ENCODE measurements at regions not wholly inside any gene's neighbourhood (a gene's known extent, or its start where the extent isn't known, plus 50 kb on each side); places are given as distances from the start of the nearest gene placed in this dataset.

DNA sequence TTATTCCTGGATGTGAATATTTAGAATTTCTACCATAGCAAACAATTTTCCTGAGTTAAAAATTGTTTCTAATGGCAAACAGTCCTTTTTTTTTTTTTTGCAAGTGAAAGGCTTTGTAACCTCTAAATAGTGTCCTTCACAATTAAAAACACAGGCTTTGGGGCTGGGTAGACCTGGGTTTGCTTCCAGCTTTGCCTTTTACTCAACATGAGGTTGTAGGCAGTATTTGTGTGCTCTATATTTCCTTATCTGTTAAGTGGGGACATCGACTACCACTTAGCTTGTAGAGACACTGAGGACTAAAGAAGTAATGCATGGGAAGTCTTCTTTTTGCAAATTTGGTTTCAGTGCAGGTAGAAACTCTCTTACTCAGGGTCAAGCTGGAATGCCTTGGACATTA is 169.4 kb upstream of the GRB10 start:
- intact Hi-C loops (cut with micrococcal nuclease): no loop called here
- Mint-ChIP-seq H3K9me3 (no peaks in the 10 kb centered on the region), H3K4me3 (ENCODE audit: low read depth) (no peak overlapping the region), H3K4me1 (ENCODE audit: low read depth) (no peaks in the 10 kb centered on the region), H3K36me3 (ENCODE audit: low read depth) (no peaks in the 10 kb centered on the region), H3K27ac (no peak overlapping the region), H3K27me3 (ENCODE audit: low read depth) (peaks cover 5% of the 10 kb centered on the region)
- DNase-seq (ENCODE audit: low spot score): no peak

DNA sequence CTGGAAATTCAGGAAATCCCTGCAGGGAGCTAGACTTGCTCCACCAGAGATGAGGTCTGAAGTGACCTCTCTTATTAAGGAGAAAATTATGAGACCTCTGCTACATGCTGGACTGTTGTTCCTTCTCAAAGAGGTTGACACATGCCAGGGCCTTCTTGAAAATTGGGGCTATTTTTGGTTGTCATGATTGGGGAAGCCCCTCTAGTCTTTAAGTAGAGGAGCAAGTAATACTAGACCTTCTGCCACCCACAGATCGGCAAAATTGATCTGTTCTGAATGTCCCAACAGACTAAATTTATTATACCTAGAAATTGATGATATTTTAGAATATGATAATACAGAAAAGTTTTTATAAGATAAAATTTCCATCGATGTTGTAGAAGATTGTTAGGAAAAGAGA is 160.8 kb upstream of the GRB10 start:
- intact Hi-C loops (cut with micrococcal nuclease): no loop called here
- Mint-ChIP-seq H3K4me3 (ENCODE audit: low read depth) (no peak overlapping the region), H3K9me3 (no peaks in the 10 kb centered on the region), H3K36me3 (ENCODE audit: low read depth) (no peaks in the 10 kb centered on the region), H3K27ac (no peak overlapping the region), H3K4me1 (ENCODE audit: low read depth) (no peaks in the 10 kb centered on the region), H3K27me3 (ENCODE audit: low read depth) (peaks cover 9% of the 10 kb centered on the region)
- DNase-seq (ENCODE audit: low spot score): no peak

GRCh38 chr7:50941525-50941924 is 158.8 kb upstream of the GRB10 start:
- no peak overlapping the region for H3K4me3 Mint-ChIP-seq (ENCODE audit: low read depth)
- no peak overlapping the region for H3K27ac Mint-ChIP-seq
- H3K36me3 Mint-ChIP-seq (ENCODE audit: low read depth): no peaks in the 10 kb centered on the region
- intact Hi-C loops (cut with micrococcal nuclease): no loop called here
- no peak for DNase-seq (ENCODE audit: low spot score)
- no peaks in the 10 kb centered on the region for H3K9me3 Mint-ChIP-seq
- H3K4me1 Mint-ChIP-seq (ENCODE audit: low read depth): no peaks in the 10 kb centered on the region
- peaks cover 9% of the 10 kb centered on the region for H3K27me3 Mint-ChIP-seq (ENCODE audit: low read depth)

DNA sequence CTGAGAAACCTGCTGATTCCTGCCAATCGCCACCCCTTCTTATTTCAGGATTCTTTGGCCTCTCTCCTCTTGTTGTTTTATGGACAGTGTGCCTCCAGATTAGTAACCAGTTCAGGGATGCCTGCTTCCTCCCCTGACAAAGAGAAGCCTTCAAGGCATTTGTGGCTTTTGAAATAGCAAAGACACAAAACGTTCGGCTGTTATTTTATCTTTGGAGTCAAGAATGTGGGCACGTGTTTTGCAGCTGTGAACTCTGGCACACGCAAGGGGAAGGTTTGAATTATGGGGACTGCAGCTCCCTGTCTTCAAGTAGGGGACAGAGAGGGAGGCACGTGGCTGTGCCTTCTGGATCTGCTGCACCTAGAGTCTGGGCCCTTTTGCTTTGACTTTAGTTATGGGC is 157.9 kb upstream of the GRB10 start:
- H3K27ac Mint-ChIP-seq: no peak overlapping the region
- DNase-seq (ENCODE audit: low spot score): no peak
- H3K27me3 Mint-ChIP-seq (ENCODE audit: low read depth): peaks cover 16% of the 10 kb centered on the region
- no peak overlapping the region for H3K4me3 Mint-ChIP-seq (ENCODE audit: low read depth)
- H3K9me3 Mint-ChIP-seq: no peaks in the 10 kb centered on the region
- no peaks in the 10 kb centered on the region for H3K4me1 Mint-ChIP-seq (ENCODE audit: low read depth)
- no peaks in the 10 kb centered on the region for H3K36me3 Mint-ChIP-seq (ENCODE audit: low read depth)
- intact Hi-C loops (cut with micrococcal nuclease): no loop called here

DNA sequence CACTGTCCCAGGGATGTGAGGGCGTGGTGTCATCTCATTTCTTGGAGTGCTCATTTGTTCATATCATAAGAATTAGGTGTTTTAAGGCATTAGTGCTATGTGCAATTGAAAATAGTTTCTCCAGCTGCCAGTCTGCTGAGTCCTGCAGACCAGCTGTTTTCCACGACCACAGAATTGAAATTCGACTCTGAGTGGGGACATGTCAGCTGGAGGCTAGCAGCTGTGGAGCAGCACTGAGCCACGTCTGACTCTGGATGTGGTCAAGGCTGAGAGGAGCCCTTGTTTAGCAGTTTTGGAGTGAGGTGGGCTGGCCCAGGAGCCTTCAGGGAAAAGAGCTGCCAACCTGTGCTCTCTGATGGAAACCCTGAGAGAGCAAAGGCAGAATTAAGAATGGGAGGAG is 156.3 kb upstream of the GRB10 start:
- Mint-ChIP-seq H3K9me3 (no peaks in the 10 kb centered on the region), H3K4me3 (ENCODE audit: low read depth) (no peak overlapping the region), H3K4me1 (ENCODE audit: low read depth) (no peaks in the 10 kb centered on the region), H3K27me3 (ENCODE audit: low read depth) (peaks cover 22% of the 10 kb centered on the region), H3K27ac (no peak overlapping the region), H3K36me3 (ENCODE audit: low read depth) (no peaks in the 10 kb centered on the region)
- intact Hi-C loops (cut with micrococcal nuclease): no loop called here
- DNase-seq (ENCODE audit: low spot score): no peak

DNA sequence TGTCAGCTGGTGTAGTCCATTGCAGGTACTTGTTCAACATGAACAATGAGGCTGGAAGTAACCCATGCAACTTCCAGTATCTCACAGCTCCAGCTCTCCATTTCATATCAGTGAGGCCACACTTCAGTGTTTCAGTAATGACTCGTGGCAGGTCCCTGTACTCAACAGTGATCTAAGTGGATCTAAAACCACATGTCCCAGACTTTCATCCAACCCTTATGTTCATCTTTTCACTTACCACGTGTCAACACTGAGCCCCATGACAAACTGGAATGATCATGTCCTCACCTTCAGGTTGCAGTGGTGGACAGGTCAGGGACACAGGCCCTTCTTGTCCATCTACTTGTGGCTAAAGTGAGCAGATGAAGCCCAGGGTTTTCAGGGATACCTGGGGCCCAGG is 155.0 kb upstream of the GRB10 start:
- intact Hi-C loops (cut with micrococcal nuclease): no loop called here
- Mint-ChIP-seq H3K27me3 (ENCODE audit: low read depth) (peaks cover 32% of the 10 kb centered on the region), H3K4me1 (ENCODE audit: low read depth) (no peaks in the 10 kb centered on the region), H3K27ac (no peak overlapping the region), H3K36me3 (ENCODE audit: low read depth) (no peaks in the 10 kb centered on the region), H3K9me3 (no peaks in the 10 kb centered on the region), H3K4me3 (ENCODE audit: low read depth) (no peak overlapping the region)
- DNase-seq (ENCODE audit: low spot score): no peak

DNA sequence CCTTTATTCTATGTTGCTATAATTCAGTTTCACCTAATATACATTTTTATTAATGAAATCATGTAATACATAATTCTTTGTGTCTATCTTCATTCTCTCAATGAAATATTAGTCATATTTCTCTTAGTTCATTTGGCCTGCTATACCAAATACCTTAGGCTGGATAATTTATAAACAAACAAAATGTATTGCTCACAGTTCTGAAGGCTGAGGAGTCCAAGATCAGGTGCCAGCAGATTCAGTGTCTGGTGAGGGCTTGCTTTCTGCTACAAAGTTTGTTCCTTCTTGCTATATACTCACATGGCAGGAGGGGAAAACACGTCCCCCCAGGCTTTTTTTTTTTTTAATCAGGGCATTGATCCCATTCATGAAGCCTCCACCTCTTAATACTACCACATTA is 143.4 kb upstream of the GRB10 start:
- no peak for DNase-seq (ENCODE audit: low spot score)
- Mint-ChIP-seq H3K4me1 (ENCODE audit: low read depth) (no peaks in the 10 kb centered on the region), H3K27me3 (ENCODE audit: low read depth) (peaks cover 8% of the 10 kb centered on the region), H3K4me3 (ENCODE audit: low read depth) (no peak overlapping the region), H3K9me3 (no peaks in the 10 kb centered on the region), H3K27ac (no peak overlapping the region), H3K36me3 (ENCODE audit: low read depth) (no peaks in the 10 kb centered on the region)
- intact Hi-C loops (cut with micrococcal nuclease): no loop called here

- no peaks in the 10 kb centered on the region for H3K4me1 Mint-ChIP-seq (ENCODE audit: low read depth)
- H3K9me3 Mint-ChIP-seq: no peaks in the 10 kb centered on the region
- H3K4me3 Mint-ChIP-seq (ENCODE audit: low read depth): no peak overlapping the region
- DNase-seq (ENCODE audit: low spot score): no peak
- intact Hi-C loops (cut with micrococcal nuclease): no loop called here
- H3K27me3 Mint-ChIP-seq (ENCODE audit: low read depth): peaks cover 10% of the 10 kb centered on the region
- H3K27ac Mint-ChIP-seq: no peak overlapping the region
- no peaks in the 10 kb centered on the region for H3K36me3 Mint-ChIP-seq (ENCODE audit: low read depth)
Observed at GRCh38 chr7:50923476-50923875, 140.8 kb upstream of the GRB10 start.

- no peak overlapping the region for H3K4me3 Mint-ChIP-seq (ENCODE audit: low read depth)
- peaks cover 8% of the 10 kb centered on the region for H3K27me3 Mint-ChIP-seq (ENCODE audit: low read depth)
- no peak overlapping the region for H3K27ac Mint-ChIP-seq
- no peak for DNase-seq (ENCODE audit: low spot score)
- no peaks in the 10 kb centered on the region for H3K9me3 Mint-ChIP-seq
- no peaks in the 10 kb centered on the region for H3K36me3 Mint-ChIP-seq (ENCODE audit: low read depth)
- intact Hi-C loops (cut with micrococcal nuclease): no loop called here
- no peaks in the 10 kb centered on the region for H3K4me1 Mint-ChIP-seq (ENCODE audit: low read depth)
Observed at GRCh38 chr7:50921114-50921813, 138.6 kb upstream of the GRB10 start.

DNA sequence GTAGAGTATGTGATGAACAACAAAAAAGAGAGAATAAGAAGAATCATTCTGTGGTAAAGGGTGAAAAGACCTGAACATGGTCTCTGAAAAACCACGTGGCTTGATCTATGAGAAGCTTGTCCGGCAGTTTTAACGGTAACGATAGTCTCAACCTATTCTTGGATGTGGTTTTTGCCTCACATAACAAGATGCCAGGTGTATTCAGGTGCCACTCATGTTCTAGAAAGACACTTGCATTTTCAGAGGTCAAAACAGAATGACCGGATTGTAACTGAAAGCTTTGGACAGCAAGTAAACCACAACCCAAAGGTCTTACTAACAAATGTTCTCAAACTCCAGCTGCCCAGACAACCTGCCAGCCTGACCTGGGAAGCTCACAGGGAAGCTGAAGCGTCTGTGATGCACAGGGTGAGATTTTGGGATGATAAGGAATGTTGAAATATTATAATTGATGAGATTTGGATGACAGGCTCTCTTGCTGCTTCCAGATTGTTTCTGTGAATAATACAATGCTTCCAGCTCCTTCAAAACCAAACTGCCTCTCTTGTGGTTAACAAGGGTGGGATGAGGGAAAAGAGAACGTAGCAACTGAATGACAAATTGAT is 137.4 kb upstream of the GRB10 start:
- Mint-ChIP-seq H3K4me1 (ENCODE audit: low read depth) (no peaks in the 10 kb centered on the region), H3K27me3 (ENCODE audit: low read depth) (peaks cover 8% of the 10 kb centered on the region), H3K36me3 (ENCODE audit: low read depth) (no peaks in the 10 kb centered on the region), H3K9me3 (no peaks in the 10 kb centered on the region), H3K4me3 (ENCODE audit: low read depth) (no peak overlapping the region), H3K27ac (no peak overlapping the region)
- DNase-seq (ENCODE audit: low spot score): no peak
- intact Hi-C loops (cut with micrococcal nuclease): no loop called here

GRCh38 chr7:50915621-50916020 is 132.9 kb upstream of the GRB10 start:
- Mint-ChIP-seq H3K4me1 (ENCODE audit: low read depth) (no peaks in the 10 kb centered on the region), H3K27ac (no peak overlapping the region), H3K9me3 (no peaks in the 10 kb centered on the region), H3K36me3 (ENCODE audit: low read depth) (no peaks in the 10 kb centered on the region), H3K4me3 (ENCODE audit: low read depth) (no peak overlapping the region), H3K27me3 (ENCODE audit: low read depth) (peaks cover 11% of the 10 kb centered on the region)
- no peak for DNase-seq (ENCODE audit: low spot score)
- intact Hi-C loops (cut with micrococcal nuclease): no loop called here

DNA sequence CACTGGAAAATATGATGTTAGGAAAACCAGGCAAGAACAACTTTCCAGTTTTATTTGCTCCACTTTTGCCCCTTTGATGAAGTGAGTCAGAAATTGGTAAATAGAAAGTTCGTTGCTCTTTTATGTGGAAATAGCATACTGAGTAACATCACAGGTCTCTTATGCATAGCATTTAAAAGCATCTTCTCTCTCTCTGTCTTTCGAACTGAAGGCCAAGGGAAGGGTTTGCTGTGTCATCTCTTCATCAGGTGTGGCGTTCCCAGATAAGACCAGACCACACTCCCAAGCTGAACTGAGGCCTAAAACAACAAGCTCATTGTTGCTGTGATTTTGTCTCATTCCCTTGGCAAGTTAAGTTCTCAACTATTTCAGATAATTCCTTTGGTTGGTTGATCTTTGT is 131.8 kb upstream of the GRB10 start:
- intact Hi-C loops (cut with micrococcal nuclease): no loop called here
- H3K4me1 Mint-ChIP-seq (ENCODE audit: low read depth): no peaks in the 10 kb centered on the region
- no peaks in the 10 kb centered on the region for H3K9me3 Mint-ChIP-seq
- no peaks in the 10 kb centered on the region for H3K36me3 Mint-ChIP-seq (ENCODE audit: low read depth)
- H3K4me3 Mint-ChIP-seq (ENCODE audit: low read depth): no peak overlapping the region
- no peak for DNase-seq (ENCODE audit: low spot score)
- no peak overlapping the region for H3K27ac Mint-ChIP-seq
- H3K27me3 Mint-ChIP-seq (ENCODE audit: low read depth): peaks cover 9% of the 10 kb centered on the region

GRCh38 chr7:50908628-50909290 is 126.1 kb upstream of the GRB10 start:
- H3K36me3 Mint-ChIP-seq (ENCODE audit: low read depth): no peaks in the 10 kb centered on the region
- H3K9me3 Mint-ChIP-seq: no peaks in the 10 kb centered on the region

More at GRCh38 chr7:50908628-50909290, 126.1 kb upstream of the GRB10 start:
- DNase-seq (ENCODE audit: low spot score): no peak
- no peak overlapping the region for H3K27ac Mint-ChIP-seq
- H3K4me3 Mint-ChIP-seq (ENCODE audit: low read depth): no peak overlapping the region
- intact Hi-C loops (cut with micrococcal nuclease): no loop called here
- H3K27me3 Mint-ChIP-seq (ENCODE audit: low read depth): peaks cover 5% of the 10 kb centered on the region
- H3K4me1 Mint-ChIP-seq (ENCODE audit: low read depth): no peaks in the 10 kb centered on the region
